ENCODE measurements at regions not wholly inside any gene's neighbourhood (a gene's known extent, or its start where the extent isn't known, plus 50 kb on each side); places are given as distances from the start of the nearest gene placed in this dataset.
A peak's percentile ranks its signal among the peaks of the same experiment; 100 is the strongest.

- H2AFZ ChIP-seq (ENCODE audit: low read length), result no peak overlapping the region
- no peak overlapping the region for H3K14ac ChIP-seq (ENCODE audit: insufficient read length)
- H3K18ac ChIP-seq (ENCODE audit: extremely low read depth, low read length), result no peak overlapping the region
- no peak overlapping the region for H2BK15ac ChIP-seq (ENCODE audit: low read length)
- no peak overlapping the region for H3K27ac ChIP-seq (ENCODE audit: low read depth, low read length)
- H2BK5ac ChIP-seq (ENCODE audit: low read depth, low read length), result peak overlapping the region; percentile 55; the same call in 1 of the 2 replicates
- no peak overlapping the region for H4K5ac ChIP-seq (ENCODE audit: insufficient read length, low read depth, low read length)
- H2BK20ac ChIP-seq (ENCODE audit: low read length), result no peak overlapping the region
- no peaks in the 10 kb centered on the region; the same call in 1 of the 2 replicates for H3K79me1 ChIP-seq (ENCODE audit: low read depth, low read length)
- H3K79me2 ChIP-seq (ENCODE audit: control insufficient read depth in 1 of 2, insufficient read depth in 2 of 2, low read length in 2 of 2), result no peaks in the 10 kb centered on the region
- peak; percentile 24 for FAIRE-seq
- no peak overlapping the region for H2BK12ac ChIP-seq (ENCODE audit: low read depth, low read length)
- DNase-seq (ENCODE audit: low read depth in 1 of 2, low spot score in 2 of 2), result no peak
- peak overlapping the region; percentile 70 for H2BK120ac ChIP-seq (replicated peaks; ENCODE audit: low read depth, low read length)
- no peak overlapping the region; a peak in 1 of 4 replicates for H3K4me2 ChIP-seq (ENCODE audit: insufficient read depth in 1 of 2, low read depth in 2 of 2, low read length in 2 of 2)
- peaks cover 3 to 14% (median 10%) of the 10 kb centered on the region in 4 experiments; a peak in 4 of 7 replicates for H3K4me1 ChIP-seq (replicated peaks in 1 of 4; ENCODE audit: control insufficient read depth in 3 of 4, insufficient read depth in 4 of 4, low read length in 3 of 4)
- no peaks in the 10 kb centered on the region for H3K23me2 ChIP-seq (ENCODE audit: low read depth, low read length)
- peak overlapping the region; percentile 68; the same call in 1 of the 2 replicates for H2AK5ac ChIP-seq (ENCODE audit: low read depth, low read length)
- H3K9me3 ChIP-seq (ENCODE audit: insufficient read depth in 2 of 2, low read depth in 1 of 2, low read length in 1 of 2), result no peaks in the 10 kb centered on the region
- H3K56ac ChIP-seq (replicated peaks; ENCODE audit: insufficient read length, low read depth, low read length), result no peak overlapping the region
- no peak overlapping the region for H3K4me3 ChIP-seq (ENCODE audit: extremely low read depth in 1 of 4, insufficient read depth in 2 of 4, low read depth in 3 of 4, low read length in 4 of 4)
- no peaks in the 10 kb centered on the region for H3K36me3 ChIP-seq (ENCODE audit: control insufficient read depth in 2 of 4, insufficient read depth in 4 of 4, low read length in 3 of 4)
- H3K23ac ChIP-seq (ENCODE audit: insufficient read length), result no peak overlapping the region
- ChIA-PET POLR2A (ENCODE audit: partially characterized antibody) (no interaction called here), CTCF (ENCODE audit: partially characterized antibody) (interaction anchor here (1.1 kb wide), 1 partner anchor 291 kb away, joined by 5 read pairs; no protein-coding TSS in a partner anchor)
- no peak overlapping the region for H3K9ac ChIP-seq (replicated peaks in 1 of 4; ENCODE audit: extremely low read depth in 1 of 4, low read depth in 3 of 4, low read length in 3 of 4)
- peak overlapping the region; percentile 92 for H4K91ac ChIP-seq (replicated peaks; ENCODE audit: insufficient read length, low read length)
- H4K8ac ChIP-seq (ENCODE audit: extremely low read depth, insufficient read depth, low read length), result no peak overlapping the region
- 67% methylated on average over 4 of the region's 4 CpGs; no CpG with 5 or more reads in 1 of the 2 experiments for WGBS, 2 experiments (ENCODE audit: extremely low coverage in 1 of 2, insufficient coverage in 1 of 2, insufficient read length in 1 of 2, insufficient replicate concordance in 2 of 2, low coverage in 1 of 2, low lambda C conversion rate in 2 of 2, missing lambda C conversion rate in 1 of 2)
- H3K4ac ChIP-seq (replicated peaks; ENCODE audit: insufficient read length, low read depth, low read length), result no peak overlapping the region
- H4K20me1 ChIP-seq (replicated peaks in 1 of 2; ENCODE audit: control insufficient read depth in 1 of 2, insufficient read depth in 2 of 2, low read length in 2 of 2), result no peaks in the 10 kb centered on the region
- H3K27me3 ChIP-seq (replicated peaks in 1 of 4; ENCODE audit: control insufficient read depth in 3 of 4, extremely low read depth in 1 of 4, insufficient read depth in 3 of 4, low read length in 3 of 4), result no peaks in the 10 kb centered on the region
- TF ChIP-seq CEBPB (IDR thresholded peaks at IDR 0.05; ENCODE audit: low read depth, low read length) (no peak), SAP30 (IDR thresholded peaks at IDR 0.05; ENCODE audit: insufficient read depth, insufficient replicate concordance, low read length) (no peak), HDAC6 (IDR thresholded peaks at IDR 0.05; ENCODE audit: low read depth, low read length) (no peak), RBBP5 (IDR thresholded peaks at IDR 0.05; ENCODE audit: borderline replicate concordance, low read depth, low read length) (no peak), CREB1 (IDR thresholded peaks at IDR 0.05) (no peak), TBP (IDR thresholded peaks at IDR 0.05; ENCODE audit: low read depth, low read length) (no peak), KDM5A (IDR thresholded peaks at IDR 0.05; ENCODE audit: low read length) (no peak), CHD2 (IDR thresholded peaks at IDR 0.05; ENCODE audit: low read length) (no peak), TAF7 (optimal IDR thresholded peaks at IDR 0.05; ENCODE audit: borderline replicate concordance, low read depth, low read length) (no peak), TAF1 (IDR thresholded peaks at IDR 0.05; ENCODE audit: low read depth, low read length) (no peak), GABPA (IDR thresholded peaks at IDR 0.05; ENCODE audit: borderline replicate concordance, insufficient read depth, low read length) (no peak), JUND (IDR thresholded peaks at IDR 0.05; ENCODE audit: low read length) (no peak), KDM1A (IDR thresholded peaks at IDR 0.05; ENCODE audit: borderline replicate concordance, low read length) (no peak), HDAC2 (IDR thresholded peaks at IDR 0.05; ENCODE audit: borderline replicate concordance in 1 of 2, low read depth in 2 of 2, low read length in 2 of 2) (no peak), NRF1 (IDR thresholded peaks at IDR 0.05; ENCODE audit: low read depth, low read length) (no peak)
These were observed 103.9 kb upstream of the DAPK1 start for GRCh38 chr9:87393706-87394230.
